NCI-H1417 (cell line): ENCODE measurements at regions not wholly inside any gene's neighbourhood (a gene's known extent, or its start where the extent isn't known, plus 50 kb on each side); places are given as distances from the start of the nearest gene placed in this dataset.

ENCODE experiments used
- DNase-seq, 3 experiments: peaks; one replicate each; lab custom pipeline; 2025; lab: John Stamatoyannopoulos, UW

- DNase-seq = peak in 1 of 3 experiments; percentile 31
Measured at GRCh38 chr20:11350126-11351005, 567.3 kb upstream of the BTBD3 start.

GRCh38 chr20:11352041-11352440, 565.7 kb upstream of the BTBD3 start:
- peak; percentile 47 to 91 (median 90) for DNase-seq

GRCh38 chr20:11354846-11355245, 562.8 kb upstream of the BTBD3 start:
- no peak for DNase-seq

GRCh38 chr20:11355345-11355744, 562.3 kb upstream of the BTBD3 start:
- DNase-seq = no peak

DNA sequence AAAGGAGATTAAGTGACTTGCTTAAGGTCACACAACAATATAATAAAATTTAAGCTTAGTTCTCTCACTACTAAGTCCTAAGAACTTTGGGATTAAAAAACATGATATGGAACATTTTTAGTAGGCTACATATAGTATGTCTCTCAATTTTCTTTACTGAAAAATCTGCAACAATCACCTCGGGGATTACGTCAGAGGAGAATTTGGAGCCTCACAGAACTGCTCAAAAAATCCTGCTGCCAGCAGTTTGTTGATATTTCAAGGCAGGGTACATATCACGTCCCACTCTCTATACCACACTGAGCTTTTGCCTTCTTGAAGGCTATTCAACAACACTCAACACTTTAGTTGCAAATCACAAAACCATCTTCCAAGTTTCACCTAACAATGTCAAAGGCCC, 561.6 kb upstream of the BTBD3 start:
- no peak for DNase-seq

- DNase-seq = no peak
Measured at GRCh38 chr20:11362450-11362849, 555.2 kb upstream of the BTBD3 start.

DNA sequence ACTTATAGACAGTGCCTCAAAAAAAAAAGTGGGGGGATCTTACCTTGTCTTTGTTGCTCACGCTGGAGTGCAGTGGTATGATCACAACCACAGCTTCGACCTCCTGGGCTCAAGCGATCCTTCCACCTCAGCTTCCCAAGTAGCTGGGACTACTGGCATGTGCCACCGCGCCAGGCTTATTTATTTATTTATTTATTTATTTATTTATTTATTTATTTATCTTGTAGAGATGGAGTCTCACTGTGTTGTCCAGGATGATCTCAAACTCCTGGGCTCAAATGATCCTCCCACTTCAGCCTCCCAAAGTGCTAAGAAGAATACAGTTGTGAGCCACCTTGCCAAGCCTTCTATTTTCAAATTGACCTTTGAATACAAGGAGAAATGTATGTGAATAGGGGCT, 553.0 kb upstream of the BTBD3 start:
- DNase-seq = no peak

GRCh38 chr20:11366660-11367059, 551.0 kb upstream of the BTBD3 start:
- no peak for DNase-seq

GRCh38 chr20:11368499-11368898, 549.2 kb upstream of the BTBD3 start:
- no peak for DNase-seq

DNA sequence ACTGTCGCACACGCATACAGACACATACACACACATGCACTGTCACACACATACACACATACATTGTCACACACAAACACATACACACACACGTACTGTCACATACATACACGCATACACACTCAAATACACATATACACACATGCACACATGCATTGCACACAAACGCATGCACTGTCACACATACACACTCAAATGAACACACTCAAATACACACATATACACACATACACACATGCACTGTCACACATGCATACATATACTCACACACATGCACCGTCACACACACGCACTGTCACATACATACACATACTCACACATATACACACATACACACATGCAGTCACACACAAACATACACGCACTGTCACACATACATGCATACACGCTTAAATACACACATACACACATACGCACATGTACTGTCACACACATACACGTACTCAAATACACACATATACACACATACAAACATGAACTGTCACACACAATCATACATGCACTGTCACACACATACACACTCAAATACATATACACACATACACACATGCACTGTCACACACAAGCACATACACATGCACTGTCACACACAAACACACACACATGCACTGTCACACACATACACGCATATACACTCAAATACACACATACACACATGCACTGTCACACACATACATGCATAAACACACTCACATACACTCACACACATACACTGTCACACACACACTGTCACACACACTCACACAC, 548.6 kb upstream of the BTBD3 start:
- no peak for DNase-seq

- no peak for DNase-seq
Measured at GRCh38 chr20:11371831-11372230, 545.9 kb upstream of the BTBD3 start.

- DNase-seq = peak in 2 of 3 experiments; percentile 23 to 54
Measured at GRCh38 chr20:11372876-11373790, 544.6 kb upstream of the BTBD3 start.

DNA sequence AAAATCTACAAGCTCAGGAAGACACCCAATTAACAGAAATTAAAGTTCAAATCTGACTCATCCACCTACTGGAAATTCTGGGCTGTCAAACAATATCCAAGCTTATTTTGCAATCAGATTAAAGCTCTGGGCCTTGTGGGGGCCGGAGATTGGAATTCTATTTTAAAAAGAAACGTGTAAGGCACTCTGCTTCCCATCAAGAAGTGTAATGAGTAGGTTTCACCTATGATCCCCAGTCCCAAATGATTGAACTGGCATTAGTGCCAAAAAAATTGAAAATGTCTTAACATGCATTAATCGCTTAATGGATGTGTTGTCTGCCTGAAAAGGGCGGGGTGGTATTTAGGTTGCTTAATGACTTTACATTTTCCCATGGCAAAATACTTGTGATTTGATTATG, 542.4 kb upstream of the BTBD3 start:
- no peak for DNase-seq

DNA sequence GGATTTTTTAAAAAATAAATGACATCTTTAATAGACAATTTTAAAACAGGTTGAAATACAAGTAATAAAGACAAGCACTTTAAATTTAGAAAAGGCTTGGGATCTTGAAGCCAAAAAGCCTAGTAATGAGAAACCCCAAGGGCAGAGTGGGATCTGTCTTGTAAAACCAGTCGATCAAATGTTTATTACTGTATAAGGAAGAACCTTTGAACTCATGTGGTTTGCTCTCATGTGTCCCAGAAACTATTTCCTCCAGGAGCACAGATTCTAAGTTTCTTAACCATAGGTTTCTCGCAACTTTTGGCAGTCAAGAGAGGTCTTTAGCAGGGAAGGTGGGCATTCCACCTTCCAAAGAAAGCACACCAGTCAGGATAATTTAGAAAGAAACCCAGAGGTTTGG, 541.7 kb upstream of the BTBD3 start:
- DNase-seq = no peak

DNA sequence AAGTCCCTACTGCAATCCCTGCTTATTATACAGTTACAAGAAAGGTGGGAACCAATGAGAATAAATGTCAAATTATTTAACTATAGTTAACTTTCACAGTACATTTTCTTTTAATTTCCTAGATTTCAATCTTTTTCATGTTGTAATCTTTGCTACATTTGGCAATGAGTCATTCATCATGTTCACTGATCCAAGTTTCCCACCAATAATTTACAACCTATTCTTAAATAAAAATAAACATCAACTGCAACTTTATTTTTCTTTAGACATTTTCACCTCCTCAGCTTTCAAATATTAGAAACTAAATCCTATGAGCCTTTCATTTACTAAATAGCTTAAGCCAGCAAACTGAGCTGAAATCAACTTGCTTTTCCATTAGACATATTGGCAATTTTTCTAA, 541.3 kb upstream of the BTBD3 start:
- DNase-seq = no peak

- no peak for DNase-seq
Measured at GRCh38 chr20:11376998-11377397, 540.7 kb upstream of the BTBD3 start.

- DNase-seq = no peak
Measured at GRCh38 chr20:11377761-11378160, 539.9 kb upstream of the BTBD3 start.

DNA sequence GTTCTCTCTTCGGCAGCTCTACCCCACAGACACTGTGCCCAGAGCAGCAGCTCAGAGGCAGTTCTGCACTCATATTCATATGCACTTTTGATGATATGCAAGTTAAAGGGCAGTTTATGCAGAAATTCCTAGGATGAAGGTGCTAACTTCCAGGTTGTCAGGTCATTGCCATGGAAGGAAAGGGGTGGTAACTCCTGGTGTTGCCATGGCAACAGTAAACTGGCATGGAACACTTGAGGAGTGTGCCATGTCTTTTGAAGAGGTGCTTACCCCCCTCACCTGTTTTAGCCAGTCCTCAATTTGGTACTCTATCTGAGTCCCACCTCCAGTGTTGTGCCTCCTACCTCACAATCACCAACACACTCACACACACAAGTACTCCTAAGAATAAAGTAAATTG, 539.4 kb upstream of the BTBD3 start:
- DNase-seq = peak; percentile 4 to 54 (median 36)

GRCh38 chr20:11379257-11380011, 538.3 kb upstream of the BTBD3 start:
- peak in 2 of 3 experiments; percentile 67 to 86 for DNase-seq

DNA sequence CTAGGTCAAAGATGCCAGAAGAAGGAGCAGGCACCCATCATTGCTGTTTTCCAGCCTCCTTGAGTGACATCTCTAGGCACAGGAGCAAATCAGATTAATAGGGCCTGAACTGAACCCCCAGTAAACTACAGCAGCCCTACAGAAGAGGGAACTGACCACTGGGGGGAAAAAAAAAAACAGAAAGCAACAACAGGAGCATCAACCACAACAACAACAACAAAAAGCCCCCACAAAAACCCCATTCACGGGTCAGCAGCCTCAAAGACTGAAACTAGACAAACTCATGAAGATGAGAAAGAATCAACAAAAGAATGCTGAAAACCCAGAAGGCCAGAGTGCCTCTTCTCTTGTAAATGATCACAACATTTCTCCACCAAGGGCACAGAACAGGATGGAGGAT, 537.4 kb upstream of the BTBD3 start:
- DNase-seq = no peak

GRCh38 chr20:11387189-11387754, 530.4 kb upstream of the BTBD3 start:
- DNase-seq = no peak
